Lower leg skin (tissue), 3 donors: ENCODE measurements at regions not wholly inside any gene's neighbourhood (a gene's known extent, or its start where the extent isn't known, plus 50 kb on each side); places are given as distances from the start of the nearest gene placed in this dataset.

ENCODE experiments used
- POLR2A ChIP-seq, 2 donors: fragments of 450-650 bp; IDR thresholded peaks; one replicate each; pipeline ENCODE4 v1.6.1; 2016 to 2017; ENCODE audit warnings: antibody characterized with exemption in 2 of 2, mild to moderate bottlenecking in 1 of 2, moderate library complexity in 1 of 2
- TF ChIP-seq, protein P1 (sequence below), 3 donors: fragments of 450-650 bp; IDR thresholded peaks; one replicate each; pipeline ENCODE4 v1.5.1; 2016; ENCODE audit warnings: antibody characterized with exemption in 3 of 3, mild to moderate bottlenecking in 3 of 3, moderate library complexity in 2 of 3

DNA sequence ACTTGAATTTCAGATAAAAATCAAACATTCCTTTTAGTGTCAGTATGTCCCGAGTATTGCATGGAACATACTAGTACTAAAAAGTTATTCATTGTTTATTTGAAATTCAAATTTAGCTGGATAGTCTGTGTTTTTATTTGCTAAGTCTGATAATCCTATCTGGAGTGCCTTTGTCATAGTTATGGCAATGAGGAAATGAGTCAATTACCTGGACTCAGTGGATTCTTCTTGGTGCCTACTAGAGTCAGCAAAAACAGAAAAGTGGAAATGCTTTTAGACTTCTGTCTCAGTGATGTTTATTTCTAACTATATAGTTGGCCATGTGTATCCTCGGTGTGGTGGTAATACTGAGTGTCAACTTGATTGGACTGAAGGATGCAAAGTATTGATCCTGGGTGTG, 121.3 kb upstream of the EEF1E1 start:
- TF ChIP-seq, protein P1, sequence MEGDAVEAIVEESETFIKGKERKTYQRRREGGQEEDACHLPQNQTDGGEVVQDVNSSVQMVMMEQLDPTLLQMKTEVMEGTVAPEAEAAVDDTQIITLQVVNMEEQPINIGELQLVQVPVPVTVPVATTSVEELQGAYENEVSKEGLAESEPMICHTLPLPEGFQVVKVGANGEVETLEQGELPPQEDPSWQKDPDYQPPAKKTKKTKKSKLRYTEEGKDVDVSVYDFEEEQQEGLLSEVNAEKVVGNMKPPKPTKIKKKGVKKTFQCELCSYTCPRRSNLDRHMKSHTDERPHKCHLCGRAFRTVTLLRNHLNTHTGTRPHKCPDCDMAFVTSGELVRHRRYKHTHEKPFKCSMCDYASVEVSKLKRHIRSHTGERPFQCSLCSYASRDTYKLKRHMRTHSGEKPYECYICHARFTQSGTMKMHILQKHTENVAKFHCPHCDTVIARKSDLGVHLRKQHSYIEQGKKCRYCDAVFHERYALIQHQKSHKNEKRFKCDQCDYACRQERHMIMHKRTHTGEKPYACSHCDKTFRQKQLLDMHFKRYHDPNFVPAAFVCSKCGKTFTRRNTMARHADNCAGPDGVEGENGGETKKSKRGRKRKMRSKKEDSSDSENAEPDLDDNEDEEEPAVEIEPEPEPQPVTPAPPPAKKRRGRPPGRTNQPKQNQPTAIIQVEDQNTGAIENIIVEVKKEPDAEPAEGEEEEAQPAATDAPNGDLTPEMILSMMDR (IDR thresholded peaks at IDR 0.05): no peak
- TF ChIP-seq POLR2A (IDR thresholded peaks at IDR 0.05): no peak
